Vagina (tissue), 2 donors: ENCODE measurements at regions not wholly inside any gene's neighbourhood (a gene's known extent, or its start where the extent isn't known, plus 50 kb on each side); places are given as distances from the start of the nearest gene placed in this dataset.

ENCODE experiments used
- DNase-seq, 2 donors: peaks; one replicate each; pipeline ENCODE4 v3.0.0-alpha.2; 2017; ENCODE audit errors: extremely low spot score in 2 of 2
- H3K27ac ChIP-seq: fragments of 200-600 bp; sonication (generic); one replicate; pipeline ENCODE4 v1.5.1; 2019
- H3K27me3 ChIP-seq: fragments of 200-600 bp; sonication (generic); one replicate; pipeline ENCODE4 v1.5.1; 2019
- H3K36me3 ChIP-seq, 2 donors: fragments of 200-600 bp; sonication (generic); one replicate each; pipeline ENCODE4 v1.5.1; 2017 to 2019
- H3K4me1 ChIP-seq: fragments of 200-600 bp; sonication (generic); one replicate; pipeline ENCODE4 v1.5.1; 2019
- H3K4me3 ChIP-seq, 2 donors: fragments of 200-600 bp; sonication (generic); 1 replicate in 1 of 2; 2 replicates in 1 of 2; pipeline ENCODE4 v1.5.1; 2016 to 2019
- H3K9me3 ChIP-seq: fragments of 200-600 bp; sonication (generic); one replicate; pipeline ENCODE4 v1.5.1; 2019
- POLR2A ChIP-seq, 2 donors: fragments of 450-650 bp; IDR thresholded peaks; one replicate each; pipeline ENCODE4 v1.6.1; 2017; ENCODE audit warnings: antibody characterized with exemption in 2 of 2, mild to moderate bottlenecking in 2 of 2, moderate library complexity in 2 of 2
- POLR2AphosphoS5 ChIP-seq, 2 donors: sonication (generic); formaldehyde crosslinking; IDR thresholded peaks; one replicate each; pipeline ENCODE4 v1.9.0; 2017; ENCODE audit warnings: antibody characterized with exemption in 2 of 2, mild to moderate bottlenecking in 2 of 2, low read depth in 1 of 2; ENCODE audit not compliant: insufficient read depth in 1 of 2
- intact Hi-C: fragments of 100-400 bp; cut with DNase I; formaldehyde crosslinking; loops from one replicate; pipeline ENCODE4 v1.15.1; 2023
- TF ChIP-seq, protein P1 (sequence below), 3 experiments: fragments of 450-650 bp in 2 of 3; fragments of 200-600 bp in 1 of 3; sonication (generic) in 1 of 3; IDR thresholded peaks; one replicate each; pipeline ENCODE4 v1.5.1; 2017 to 2019; ENCODE audit warnings: antibody characterized with exemption in 3 of 3, mild to moderate bottlenecking in 2 of 3, moderate library complexity in 2 of 3

DNA sequence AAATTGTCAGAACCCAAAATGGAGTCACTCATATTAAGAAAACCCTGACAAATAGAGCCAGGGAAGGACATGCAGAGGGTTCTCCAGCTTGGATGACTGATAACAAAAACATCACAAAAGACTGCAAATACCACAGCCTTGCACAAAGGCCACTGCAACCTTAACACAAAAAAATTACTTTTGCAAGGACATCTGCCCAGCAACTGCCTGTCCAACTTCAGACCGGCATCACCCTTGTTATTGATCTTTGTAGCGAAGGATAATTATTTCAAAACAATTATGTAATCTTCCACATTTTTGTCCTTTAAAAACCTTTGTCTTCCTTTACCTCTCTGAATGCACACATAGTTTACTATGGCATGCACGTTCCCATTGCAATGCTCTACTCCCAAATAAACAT lies 100.6 kb upstream of the TBX3 start:
- Histone ChIP-seq H3K36me3 (no peaks in the 10 kb centered on the region), H3K27me3 (no peaks in the 10 kb centered on the region), H3K9me3 (no peaks in the 10 kb centered on the region), H3K27ac (no peak overlapping the region), H3K4me1 (no peaks in the 10 kb centered on the region), H3K4me3 (no peak overlapping the region)
- no peak for TF ChIP-seq POLR2A (IDR thresholded peaks at IDR 0.05)
- DNase-seq: no peak
- intact Hi-C loops: no loop called here

DNA sequence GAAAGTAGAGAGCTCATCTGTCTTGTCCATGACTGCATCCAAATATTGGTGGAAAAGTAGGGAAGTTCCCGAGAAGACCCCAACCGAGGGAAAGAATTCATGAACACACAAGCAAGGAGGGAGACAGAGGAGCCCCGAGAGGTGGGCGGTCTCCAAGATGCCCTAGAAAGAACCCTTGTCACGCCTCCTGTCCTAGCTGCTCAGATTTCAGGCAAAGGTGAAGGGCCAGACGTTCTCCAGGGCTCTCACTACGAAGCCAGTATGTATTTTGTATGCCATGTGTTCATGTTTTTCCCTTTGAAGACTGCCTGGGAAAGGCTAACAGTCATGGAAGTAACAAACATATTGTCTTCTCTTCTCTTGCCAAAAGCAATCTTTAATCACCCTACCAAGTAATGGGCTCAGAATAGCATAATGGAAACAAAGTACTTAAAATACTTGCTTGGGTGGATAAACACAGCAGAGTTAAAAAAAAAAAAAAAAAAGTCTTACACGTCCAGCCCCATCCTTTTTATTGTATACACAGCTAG lies 99.2 kb upstream of the TBX3 start:
- H3K4me1 ChIP-seq: no peaks in the 10 kb centered on the region
- TF ChIP-seq POLR2A (IDR thresholded peaks at IDR 0.05) (no peak), POLR2AphosphoS5 (IDR thresholded peaks at IDR 0.05; ENCODE audit: insufficient read depth in 1 of 2, low read depth in 1 of 2) (no peak)
- TF ChIP-seq, protein P1, sequence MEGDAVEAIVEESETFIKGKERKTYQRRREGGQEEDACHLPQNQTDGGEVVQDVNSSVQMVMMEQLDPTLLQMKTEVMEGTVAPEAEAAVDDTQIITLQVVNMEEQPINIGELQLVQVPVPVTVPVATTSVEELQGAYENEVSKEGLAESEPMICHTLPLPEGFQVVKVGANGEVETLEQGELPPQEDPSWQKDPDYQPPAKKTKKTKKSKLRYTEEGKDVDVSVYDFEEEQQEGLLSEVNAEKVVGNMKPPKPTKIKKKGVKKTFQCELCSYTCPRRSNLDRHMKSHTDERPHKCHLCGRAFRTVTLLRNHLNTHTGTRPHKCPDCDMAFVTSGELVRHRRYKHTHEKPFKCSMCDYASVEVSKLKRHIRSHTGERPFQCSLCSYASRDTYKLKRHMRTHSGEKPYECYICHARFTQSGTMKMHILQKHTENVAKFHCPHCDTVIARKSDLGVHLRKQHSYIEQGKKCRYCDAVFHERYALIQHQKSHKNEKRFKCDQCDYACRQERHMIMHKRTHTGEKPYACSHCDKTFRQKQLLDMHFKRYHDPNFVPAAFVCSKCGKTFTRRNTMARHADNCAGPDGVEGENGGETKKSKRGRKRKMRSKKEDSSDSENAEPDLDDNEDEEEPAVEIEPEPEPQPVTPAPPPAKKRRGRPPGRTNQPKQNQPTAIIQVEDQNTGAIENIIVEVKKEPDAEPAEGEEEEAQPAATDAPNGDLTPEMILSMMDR (IDR thresholded peaks at IDR 0.05): no peak

DNA sequence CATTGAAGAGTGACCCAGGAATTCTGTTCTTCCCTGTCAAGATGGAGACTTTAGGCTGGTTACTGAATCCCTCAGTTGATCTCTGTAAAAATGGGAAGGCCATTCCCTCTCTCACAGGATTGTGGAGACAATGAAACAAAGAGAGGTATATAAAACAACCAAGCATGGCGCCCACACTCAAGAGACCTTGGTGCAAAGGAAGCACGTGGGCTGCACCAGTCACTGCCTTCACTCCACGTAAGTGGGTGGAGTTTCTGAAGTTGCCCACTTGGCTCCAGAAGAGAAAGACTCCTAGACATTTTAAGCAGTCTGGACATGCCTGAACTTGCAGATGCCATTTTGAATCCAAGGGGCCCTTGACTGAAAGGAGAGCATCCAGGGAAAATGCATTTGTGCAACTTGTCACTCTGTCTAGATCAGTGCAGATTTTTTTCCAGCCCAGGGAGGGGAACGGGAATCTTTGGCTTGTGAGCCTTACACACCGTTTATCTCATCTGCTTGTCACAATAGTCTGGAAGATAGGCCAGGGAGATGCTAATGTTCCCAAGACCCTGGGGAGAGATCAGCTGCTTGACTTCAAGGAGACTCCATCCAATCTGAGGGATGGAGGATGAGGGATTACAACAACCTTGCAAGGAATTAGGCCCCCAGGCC lies 96.9 kb upstream of the TBX3 start:
- no peak for DNase-seq
- no peaks in the 10 kb centered on the region for H3K9me3 ChIP-seq
- intact Hi-C loops: no loop called here
- no peak overlapping the region for H3K4me3 ChIP-seq
- H3K36me3 ChIP-seq: no peaks in the 10 kb centered on the region
- TF ChIP-seq, protein P1 (IDR thresholded peaks at IDR 0.05): no peak
- TF ChIP-seq POLR2A (IDR thresholded peaks at IDR 0.05) (no peak), POLR2AphosphoS5 (IDR thresholded peaks at IDR 0.05; ENCODE audit: insufficient read depth in 1 of 2, low read depth in 1 of 2) (no peak)
- H3K27me3 ChIP-seq: no peaks in the 10 kb centered on the region
- no peaks in the 10 kb centered on the region for H3K4me1 ChIP-seq
- H3K27ac ChIP-seq: no peak overlapping the region

More for the DNA sequence above, 99.2 kb upstream of the TBX3 start:
- Histone ChIP-seq H3K27ac (no peak overlapping the region), H3K27me3 (no peaks in the 10 kb centered on the region), H3K36me3 (no peaks in the 10 kb centered on the region), H3K9me3 (no peaks in the 10 kb centered on the region), H3K4me3 (no peak overlapping the region)
- intact Hi-C loops: no loop called here
- no peak for DNase-seq

DNA sequence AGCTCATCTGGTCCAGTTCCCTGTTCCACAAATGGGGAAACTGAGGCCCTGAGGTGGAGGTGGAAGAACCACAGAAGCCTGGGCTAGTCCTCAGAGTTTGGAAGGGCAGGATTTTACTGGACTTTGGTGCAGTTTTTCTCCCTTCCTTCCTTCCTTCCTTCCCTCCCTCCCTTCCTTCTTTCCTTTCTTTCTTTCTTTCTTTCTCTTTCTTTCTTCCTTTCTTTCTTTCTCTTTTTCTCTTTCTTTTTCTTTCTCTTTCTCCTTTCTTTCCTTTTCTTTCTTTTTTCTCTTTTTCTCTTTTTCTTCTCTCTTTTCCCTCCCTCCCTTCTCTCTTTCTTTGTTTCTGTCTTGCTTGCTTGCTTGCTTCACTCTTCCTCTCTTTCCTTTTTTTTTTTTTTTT lies 95.7 kb upstream of the TBX3 start:
- intact Hi-C loops: no loop called here
- Histone ChIP-seq H3K36me3 (no peaks in the 10 kb centered on the region), H3K9me3 (no peaks in the 10 kb centered on the region), H3K27ac (no peak overlapping the region), H3K4me1 (no peaks in the 10 kb centered on the region), H3K27me3 (no peaks in the 10 kb centered on the region), H3K4me3 (no peak overlapping the region)
- TF ChIP-seq POLR2AphosphoS5 (IDR thresholded peaks at IDR 0.05; ENCODE audit: insufficient read depth in 1 of 2, low read depth in 1 of 2): no peak
- no peak for TF ChIP-seq POLR2A (IDR thresholded peaks at IDR 0.05)
- TF ChIP-seq, protein P1 (IDR thresholded peaks at IDR 0.05): no peak
- no peak for DNase-seq

DNA sequence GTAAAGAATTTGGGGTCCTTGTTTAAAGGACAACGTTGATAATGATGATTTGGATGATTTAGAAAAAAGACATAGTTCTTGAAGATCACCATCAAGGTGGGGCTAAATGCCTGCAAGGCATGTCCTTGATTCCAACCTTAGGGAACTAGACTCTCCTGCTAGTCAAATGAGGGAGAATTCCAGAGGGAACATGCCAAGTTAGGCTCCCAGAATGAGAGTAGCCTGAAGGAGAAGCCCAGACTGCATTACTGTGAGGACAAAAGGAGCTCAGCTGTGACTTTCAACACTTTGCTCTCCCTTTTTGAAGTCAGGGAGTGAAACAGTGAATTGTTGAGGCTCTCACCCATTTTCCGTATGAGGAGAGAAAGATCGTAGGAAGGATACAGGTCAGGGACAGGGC lies 95.2 kb upstream of the TBX3 start:
- Histone ChIP-seq H3K27ac (no peak overlapping the region), H3K4me3 (no peak overlapping the region), H3K27me3 (no peaks in the 10 kb centered on the region), H3K36me3 (no peaks in the 10 kb centered on the region), H3K9me3 (no peaks in the 10 kb centered on the region), H3K4me1 (no peaks in the 10 kb centered on the region)
- intact Hi-C loops: no loop called here
- DNase-seq: no peak
- TF ChIP-seq, protein P1 (IDR thresholded peaks at IDR 0.05): no peak
- TF ChIP-seq POLR2A (IDR thresholded peaks at IDR 0.05) (no peak), POLR2AphosphoS5 (IDR thresholded peaks at IDR 0.05; ENCODE audit: insufficient read depth in 1 of 2, low read depth in 1 of 2) (no peak)
